Epithelial cell of proximal tubule (primary cell): ENCODE measurements at regions not wholly inside any gene's neighbourhood (a gene's known extent, or its start where the extent isn't known, plus 50 kb on each side); places are given as distances from the start of the nearest gene placed in this dataset.

Experiments
- DNase-seq: peaks from one replicate; pipeline ENCODE4 v3.0.0-alpha.2; 2011; ENCODE audit warnings: low read depth
- H3K4me3 ChIP-seq: 2 replicates; pipeline ENCODE4 v1.5.1; 2011; ENCODE audit warnings: low read depth, mild to moderate bottlenecking, low read length
- CTCF ChIP-seq: conservative IDR thresholded peaks from 2 replicates; pipeline ENCODE4 v1.5.1; 2012; ENCODE audit warnings: low read depth, mild to moderate bottlenecking, low read length

DNA sequence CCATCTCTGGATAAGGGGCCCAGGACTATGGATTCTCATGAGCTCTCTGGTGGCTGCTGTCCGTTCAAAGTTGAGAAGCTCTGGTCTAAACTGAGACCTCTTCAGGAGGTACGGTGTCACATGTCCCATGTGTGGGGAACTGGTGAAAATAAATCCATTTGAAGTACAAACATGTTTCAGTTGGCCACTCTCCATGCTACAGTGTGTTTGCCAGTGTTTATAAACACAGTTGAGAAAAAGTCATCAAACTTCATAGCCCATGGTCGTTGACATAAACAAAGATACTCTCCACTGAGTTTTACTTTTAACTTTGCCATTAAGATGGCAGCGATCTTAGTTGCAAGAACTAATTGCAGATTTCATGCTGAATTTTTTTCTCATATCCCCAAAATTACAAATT is 72.8 kb downstream of the PSMG1 start:
- DNase-seq = no peak
- H3K4me3 ChIP-seq = no peak overlapping the region
- TF ChIP-seq CTCF = no peak

DNA sequence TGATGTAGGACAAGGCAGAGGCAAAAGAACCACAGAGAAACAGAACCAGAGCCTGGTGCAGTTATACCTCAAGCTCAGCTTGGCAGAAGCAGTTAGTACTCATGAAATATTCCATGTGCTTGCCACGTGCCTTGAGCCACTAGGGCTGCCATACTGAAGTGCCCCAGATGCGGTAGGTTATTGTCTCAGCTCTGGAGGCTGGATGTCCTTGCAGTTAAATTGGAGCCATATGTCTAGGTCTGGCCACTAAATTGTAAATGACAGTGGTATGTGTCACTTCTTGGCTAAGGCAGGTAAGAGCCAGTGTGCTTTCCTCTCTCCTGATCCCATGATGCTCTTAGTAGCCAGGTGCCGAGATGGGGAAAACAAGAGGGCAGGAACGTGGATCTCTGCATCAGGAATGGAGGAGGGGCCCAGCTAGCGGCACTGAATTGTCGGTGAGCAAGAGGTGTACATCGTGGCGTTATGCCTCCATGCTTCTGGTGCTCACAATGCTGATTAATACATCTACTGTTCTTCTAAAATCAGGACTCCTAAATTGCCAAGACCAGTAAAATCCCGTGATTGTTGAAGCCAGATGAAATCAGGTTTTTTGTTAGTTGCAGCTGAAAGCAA is 73.5 kb downstream of the PSMG1 start:
- H3K4me3 ChIP-seq = no peak overlapping the region
- no peak for TF ChIP-seq CTCF
- no peak for DNase-seq

GRCh38 chr21:39109163-39109530 is 74.1 kb downstream of the PSMG1 start:
- no peak for DNase-seq
- TF ChIP-seq CTCF = no peak
- no peak overlapping the region for H3K4me3 ChIP-seq

DNA sequence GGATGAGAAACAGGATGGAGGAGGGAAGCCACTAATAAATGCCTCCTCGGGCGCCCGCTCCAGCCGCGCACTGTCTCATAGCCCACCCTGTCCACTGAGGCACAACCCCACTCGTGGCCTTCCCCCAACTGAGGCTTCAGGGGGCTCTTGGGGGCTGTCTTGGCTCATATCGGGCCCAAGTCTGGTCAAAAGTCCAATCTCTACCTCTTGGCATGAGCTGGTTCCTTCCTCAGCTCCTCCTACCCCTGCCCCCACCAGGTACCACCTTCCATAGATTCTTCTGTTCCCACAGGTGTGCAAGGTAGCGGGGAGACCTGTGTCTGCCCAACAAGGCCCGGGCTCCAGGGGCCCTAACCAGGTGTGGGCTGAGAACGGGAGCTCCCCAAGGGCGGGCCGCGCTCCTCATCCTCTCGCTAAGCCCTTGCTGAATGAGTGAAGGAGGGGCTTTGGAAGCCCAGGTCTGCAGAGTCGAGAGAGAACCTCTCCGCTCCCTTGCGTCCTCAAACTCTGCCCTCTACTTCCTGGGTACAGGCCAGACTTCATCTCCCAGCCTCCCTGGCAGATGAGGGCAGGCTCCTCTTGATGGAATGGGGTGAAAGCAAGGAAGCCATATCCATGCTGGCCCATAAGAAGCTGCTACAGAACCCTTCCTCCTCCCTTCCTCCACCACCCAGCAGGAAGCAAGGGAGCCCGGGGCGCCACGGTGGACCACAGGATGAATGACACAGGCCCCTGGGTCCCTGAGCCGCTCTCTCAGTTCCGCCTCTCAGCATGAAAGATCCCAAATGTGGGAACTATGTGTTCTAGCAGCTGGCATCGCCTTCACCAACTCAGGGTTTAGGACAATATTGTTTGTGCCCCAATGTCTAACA is 74.7 kb downstream of the PSMG1 start:
- H3K4me3 ChIP-seq = no peak overlapping the region
- no peak for DNase-seq
- TF ChIP-seq CTCF = no peak

DNA sequence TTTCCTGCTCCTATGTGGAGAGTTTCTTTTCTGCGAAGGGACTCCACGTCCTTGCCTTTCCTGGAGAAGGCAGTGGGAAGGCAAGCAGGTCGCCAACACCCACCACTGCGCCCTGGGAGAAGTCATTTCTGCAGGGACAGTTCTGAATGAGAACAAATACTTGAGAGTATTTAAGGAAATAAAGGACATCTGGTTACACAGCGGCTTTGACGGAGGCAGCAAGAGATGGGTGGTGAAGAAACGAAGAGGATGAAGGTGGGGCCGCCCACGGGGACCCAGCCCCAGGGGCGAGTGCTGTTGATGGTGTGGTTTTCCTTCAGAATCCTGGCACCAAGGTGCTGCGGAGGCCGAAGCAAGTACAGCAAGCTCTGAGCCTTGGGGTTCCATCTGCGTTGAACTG is 75.5 kb downstream of the PSMG1 start:
- no peak for DNase-seq
- TF ChIP-seq CTCF = no peak
- H3K4me3 ChIP-seq = no peak overlapping the region

DNA sequence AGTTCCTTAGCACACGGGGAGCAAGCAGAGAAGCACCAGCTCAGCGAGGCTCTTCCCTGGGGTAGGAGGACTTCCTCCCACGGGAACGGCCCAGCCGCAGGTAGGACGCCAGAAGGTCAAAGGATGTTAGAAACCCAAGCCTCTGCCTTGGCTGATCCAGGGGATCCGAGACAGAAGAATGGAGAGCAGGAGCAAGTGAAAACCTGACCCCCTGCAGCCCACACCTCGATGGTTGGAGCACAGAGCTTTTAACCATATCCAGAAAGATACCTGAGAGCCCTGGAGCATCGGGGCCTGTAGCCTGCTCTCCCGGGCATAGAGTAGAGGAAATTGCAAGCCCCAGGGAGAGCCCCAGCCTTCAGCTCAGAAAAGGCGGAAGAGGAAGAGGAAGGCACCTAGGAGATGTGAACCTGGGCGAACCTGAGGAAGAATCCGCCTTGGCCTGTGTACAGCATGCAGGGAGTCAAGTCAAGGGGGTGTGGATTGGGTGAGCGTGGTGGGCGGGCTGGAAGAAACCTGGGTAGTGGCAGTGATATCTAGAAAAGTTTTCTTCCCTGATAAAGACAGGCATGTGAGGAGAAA is 76.3 kb downstream of the PSMG1 start:
- DNase-seq = no peak
- TF ChIP-seq CTCF = no peak
- H3K4me3 ChIP-seq = no peak overlapping the region
